Activated naive CD8-positive, alpha-beta T cell treated with anti-CD3 and anti-CD28 coated beads, Interleukin-2, amount 50 U/mL, for 24 hours (primary cell): ENCODE measurements at regions not wholly inside any gene's neighbourhood (a gene's known extent, or its start where the extent isn't known, plus 50 kb on each side); places are given as distances from the start of the nearest gene placed in this dataset.
"Not testable (repeated sequence)": the region's sequence is repeated elsewhere in the genome, so short reads cannot be mapped to it uniquely, and the experiment has no call there.

Experiments
- ATAC-seq: fragments of 150-1000 bp; cut with Tn5 transposase; one replicate; pipeline ENCODE4 v1.10.0; 2021
- DNase-seq: peaks from one replicate; pipeline ENCODE4 v3.0.0; 2021
- H3K27ac Mint-ChIP-seq: one replicate; pipeline ENCODE4 v1.8.0; 2021; ENCODE audit warnings: mild to moderate bottlenecking, mixed read lengths
- H3K27me3 Mint-ChIP-seq: one replicate; pipeline ENCODE4 v1.8.0; 2021; ENCODE audit warnings: mixed read lengths
- H3K36me3 Mint-ChIP-seq: one replicate; pipeline ENCODE4 v1.8.0; 2021; ENCODE audit warnings: low read depth, mixed read lengths
- H3K4me1 Mint-ChIP-seq: one replicate; pipeline ENCODE4 v1.8.0; 2021; ENCODE audit warnings: mixed read lengths
- H3K4me3 Mint-ChIP-seq: one replicate; pipeline ENCODE4 v1.8.0; 2021; ENCODE audit warnings: mild to moderate bottlenecking, moderate library complexity, mixed read lengths
- H3K9me3 Mint-ChIP-seq: one replicate; pipeline ENCODE4 v1.8.0; 2021; ENCODE audit warnings: mixed read lengths

- Mint-ChIP-seq H3K4me1 (no peaks in the 10 kb centered on the region), H3K9me3 (peaks cover 19% of the 10 kb centered on the region), H3K36me3 (no peaks in the 10 kb centered on the region), H3K4me3 (no peak overlapping the region), H3K27me3 (no peaks in the 10 kb centered on the region), H3K27ac (no peak overlapping the region)
- no peak for ATAC-seq
- no peak for DNase-seq
Observed at GRCh38 chr5:125446986-125447385, 700.5 kb upstream of the ZNF608 start.

GRCh38 chr5:125450771-125451170 lies 704.3 kb upstream of the ZNF608 start:
- no peak overlapping the region for H3K27ac Mint-ChIP-seq
- no peaks in the 10 kb centered on the region for H3K27me3 Mint-ChIP-seq
- peaks cover 21% of the 10 kb centered on the region for H3K9me3 Mint-ChIP-seq
- no peaks in the 10 kb centered on the region for H3K36me3 Mint-ChIP-seq
- no peak for DNase-seq
- ATAC-seq: no peak
- no peak overlapping the region for H3K4me3 Mint-ChIP-seq
- H3K4me1 Mint-ChIP-seq: no peaks in the 10 kb centered on the region

GRCh38 chr5:125451622-125452021 lies 705.2 kb upstream of the ZNF608 start:
- no peaks in the 10 kb centered on the region for H3K4me1 Mint-ChIP-seq
- no peaks in the 10 kb centered on the region for H3K27me3 Mint-ChIP-seq
- H3K9me3 Mint-ChIP-seq: peaks cover 27% of the 10 kb centered on the region
- ATAC-seq (no peak), DNase-seq (no peak)
- H3K27ac Mint-ChIP-seq: no peak overlapping the region
- no peak overlapping the region for H3K4me3 Mint-ChIP-seq
- H3K36me3 Mint-ChIP-seq: no peaks in the 10 kb centered on the region

- no peaks in the 10 kb centered on the region for H3K4me1 Mint-ChIP-seq
- H3K4me3 Mint-ChIP-seq: no peak overlapping the region
- no peak overlapping the region for H3K27ac Mint-ChIP-seq
- no peaks in the 10 kb centered on the region for H3K36me3 Mint-ChIP-seq
- no peak for ATAC-seq
- H3K27me3 Mint-ChIP-seq: no peaks in the 10 kb centered on the region
- H3K9me3 Mint-ChIP-seq: peaks cover 27% of the 10 kb centered on the region
- DNase-seq: no peak
Observed at GRCh38 chr5:125452991-125453390, 706.6 kb upstream of the ZNF608 start.

- H3K9me3 Mint-ChIP-seq: peaks cover 28% of the 10 kb centered on the region
- H3K4me3 Mint-ChIP-seq: no peak overlapping the region
- DNase-seq: no peak
- H3K27ac Mint-ChIP-seq: no peak overlapping the region
- no peaks in the 10 kb centered on the region for H3K27me3 Mint-ChIP-seq
- H3K4me1 Mint-ChIP-seq: no peaks in the 10 kb centered on the region
- no peak for ATAC-seq
- H3K36me3 Mint-ChIP-seq: no peaks in the 10 kb centered on the region
Observed at GRCh38 chr5:125455041-125455440, 708.6 kb upstream of the ZNF608 start.

- H3K36me3 Mint-ChIP-seq, H3K4me1 Mint-ChIP-seq, DNase-seq, H3K4me3 Mint-ChIP-seq, H3K27me3 Mint-ChIP-seq, ATAC-seq, H3K27ac Mint-ChIP-seq: not testable (repeated sequence)
- peaks cover 28% of the 10 kb centered on the region for H3K9me3 Mint-ChIP-seq
Observed at GRCh38 chr5:125456005-125456404, 709.6 kb upstream of the ZNF608 start.

GRCh38 chr5:125457617-125458016 lies 711.2 kb upstream of the ZNF608 start:
- no peaks in the 10 kb centered on the region for H3K27me3 Mint-ChIP-seq
- no peak overlapping the region for H3K4me3 Mint-ChIP-seq
- no peak for DNase-seq
- peaks cover 27% of the 10 kb centered on the region for H3K9me3 Mint-ChIP-seq
- H3K4me1 Mint-ChIP-seq: no peaks in the 10 kb centered on the region
- H3K36me3 Mint-ChIP-seq: no peaks in the 10 kb centered on the region
- H3K27ac Mint-ChIP-seq: no peak overlapping the region
- ATAC-seq: no peak

- not testable (repeated sequence) for H3K27me3 Mint-ChIP-seq, H3K4me1 Mint-ChIP-seq, H3K27ac Mint-ChIP-seq, DNase-seq, H3K36me3 Mint-ChIP-seq, H3K4me3 Mint-ChIP-seq, ATAC-seq
- H3K9me3 Mint-ChIP-seq: peaks cover 16% of the 10 kb centered on the region
Observed at GRCh38 chr5:125458949-125459348, 712.5 kb upstream of the ZNF608 start.

GRCh38 chr5:125461641-125462072 lies 715.2 kb upstream of the ZNF608 start:
- Mint-ChIP-seq H3K27ac (no peak overlapping the region), H3K36me3 (no peaks in the 10 kb centered on the region), H3K4me1 (no peaks in the 10 kb centered on the region), H3K9me3 (peaks cover 5% of the 10 kb centered on the region), H3K4me3 (no peak overlapping the region), H3K27me3 (no peaks in the 10 kb centered on the region)
- no peak for DNase-seq
- ATAC-seq: no peak

GRCh38 chr5:125463466-125464092 lies 717.1 kb upstream of the ZNF608 start:
- H3K36me3 Mint-ChIP-seq: no peaks in the 10 kb centered on the region

GRCh38 chr5:125464847-125465432 lies 718.5 kb upstream of the ZNF608 start:
- no peak overlapping the region for H3K27ac Mint-ChIP-seq
- DNase-seq (no peak), ATAC-seq (no peak)
- H3K27me3 Mint-ChIP-seq: no peaks in the 10 kb centered on the region
- no peak overlapping the region for H3K4me3 Mint-ChIP-seq
- no peaks in the 10 kb centered on the region for H3K9me3 Mint-ChIP-seq
- H3K36me3 Mint-ChIP-seq: no peaks in the 10 kb centered on the region
- no peaks in the 10 kb centered on the region for H3K4me1 Mint-ChIP-seq

More at GRCh38 chr5:125463466-125464092, 717.1 kb upstream of the ZNF608 start:
- Mint-ChIP-seq H3K4me1 (no peaks in the 10 kb centered on the region), H3K4me3 (no peak overlapping the region), H3K27me3 (no peaks in the 10 kb centered on the region), H3K9me3 (peaks cover 5% of the 10 kb centered on the region), H3K27ac (no peak overlapping the region)
- DNase-seq (no peak), ATAC-seq (no peak)

GRCh38 chr5:125465703-125466102 lies 719.3 kb upstream of the ZNF608 start:
- no peak for ATAC-seq
- Mint-ChIP-seq H3K27ac (no peak overlapping the region), H3K36me3 (no peaks in the 10 kb centered on the region)

GRCh38 chr5:125467222-125467621 lies 720.8 kb upstream of the ZNF608 start:
- no peaks in the 10 kb centered on the region for H3K9me3 Mint-ChIP-seq
- ATAC-seq (no peak), DNase-seq (no peak)
- H3K36me3 Mint-ChIP-seq: no peaks in the 10 kb centered on the region
- no peak overlapping the region for H3K27ac Mint-ChIP-seq
- no peaks in the 10 kb centered on the region for H3K4me1 Mint-ChIP-seq
- H3K4me3 Mint-ChIP-seq: no peak overlapping the region
- H3K27me3 Mint-ChIP-seq: no peaks in the 10 kb centered on the region

More at GRCh38 chr5:125465703-125466102, 719.3 kb upstream of the ZNF608 start:
- no peaks in the 10 kb centered on the region for H3K27me3 Mint-ChIP-seq
- DNase-seq: no peak
- no peak overlapping the region for H3K4me3 Mint-ChIP-seq
- H3K9me3 Mint-ChIP-seq: no peaks in the 10 kb centered on the region
- no peaks in the 10 kb centered on the region for H3K4me1 Mint-ChIP-seq

GRCh38 chr5:125470280-125470902 lies 724.0 kb upstream of the ZNF608 start:
- ATAC-seq: no peak
- Mint-ChIP-seq H3K4me3 (no peak overlapping the region), H3K9me3 (no peaks in the 10 kb centered on the region), H3K36me3 (no peaks in the 10 kb centered on the region), H3K27ac (no peak overlapping the region), H3K27me3 (no peaks in the 10 kb centered on the region), H3K4me1 (no peaks in the 10 kb centered on the region)
- DNase-seq: no peak

- Mint-ChIP-seq H3K4me1 (no peaks in the 10 kb centered on the region), H3K36me3 (no peaks in the 10 kb centered on the region), H3K9me3 (peaks cover 4% of the 10 kb centered on the region), H3K27me3 (no peaks in the 10 kb centered on the region), H3K27ac (no peak overlapping the region), H3K4me3 (no peak overlapping the region)
- ATAC-seq: no peak
- DNase-seq: no peak
Observed at GRCh38 chr5:125476901-125477585, 730.6 kb upstream of the ZNF608 start.
